Fibroblast of lung (primary cell): ENCODE measurements at regions not wholly inside any gene's neighbourhood (a gene's known extent, or its start where the extent isn't known, plus 50 kb on each side); places are given as distances from the start of the nearest gene placed in this dataset.

Experiments used
- CTCF ChIP-seq, 2 donors: IDR thresholded peaks in 1 of 2; conservative IDR thresholded peaks in 1 of 2; 1 replicate in 1 of 2; 2 replicates in 1 of 2; pipeline ENCODE4 v1.5.1; 2011 to 2012; ENCODE audit warnings: low read length in 2 of 2, control low read depth in 1 of 2, inconsistent platforms in 1 of 2, low read depth in 1 of 2, mild to moderate bottlenecking in 1 of 2
- EZH2 ChIP-seq: IDR thresholded peaks from 2 replicates; pipeline ENCODE4 v1.5.1; 2012; ENCODE audit warnings: low read length, control low read depth, mild to moderate bottlenecking; ENCODE audit errors: missing control alignments

- TF ChIP-seq CTCF (conservative IDR thresholded peaks at IDR 0.05 in 1 of 2, IDR thresholded peaks at IDR 0.05 in 1 of 2; ENCODE audit: low read depth in 1 of 2, low read length in 2 of 2) (no peak), EZH2 (no peak)
These were observed 652.3 kb downstream of the SLCO4C1 start for GRCh38 chr5:101643794-101644193.
